HG03097 (cell line): ENCODE measurements at regions not wholly inside any gene's neighbourhood (a gene's known extent, or its start where the extent isn't known, plus 50 kb on each side); places are given as distances from the start of the nearest gene placed in this dataset.

Experiments used
- ATAC-seq: cut with Tn5 transposase; IDR thresholded peaks from one replicate; pipeline ENCODE4 v1.9.1; 2021; ENCODE audit not compliant: unreplicated experiment, low FRiP score

DNA sequence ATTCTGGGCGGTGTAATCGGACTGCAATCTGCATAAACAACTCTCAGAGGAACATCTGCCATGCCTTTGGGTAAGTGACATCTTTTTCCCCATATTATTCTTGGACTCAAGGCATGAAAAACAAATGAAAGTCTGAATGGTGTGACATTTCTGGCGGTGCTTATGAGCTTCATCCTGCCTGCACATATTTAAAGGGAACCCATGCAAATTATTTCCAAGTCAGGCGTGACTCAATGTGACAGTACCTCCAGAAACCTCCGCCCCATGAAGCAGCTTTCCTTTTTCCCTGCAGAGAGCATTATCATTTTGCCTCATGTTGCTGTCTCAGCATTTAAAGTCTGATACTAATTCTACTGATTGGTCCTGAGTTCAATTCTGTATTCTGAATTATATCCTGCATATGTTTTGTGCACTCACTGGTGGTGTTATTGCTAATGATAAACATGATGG lies 585.4 kb downstream of the SNAPC1 start:
- no peak for ATAC-seq

GRCh38 chr14:62357362-62357761 lies 595.1 kb downstream of the SNAPC1 start:
- no peak for ATAC-seq

DNA sequence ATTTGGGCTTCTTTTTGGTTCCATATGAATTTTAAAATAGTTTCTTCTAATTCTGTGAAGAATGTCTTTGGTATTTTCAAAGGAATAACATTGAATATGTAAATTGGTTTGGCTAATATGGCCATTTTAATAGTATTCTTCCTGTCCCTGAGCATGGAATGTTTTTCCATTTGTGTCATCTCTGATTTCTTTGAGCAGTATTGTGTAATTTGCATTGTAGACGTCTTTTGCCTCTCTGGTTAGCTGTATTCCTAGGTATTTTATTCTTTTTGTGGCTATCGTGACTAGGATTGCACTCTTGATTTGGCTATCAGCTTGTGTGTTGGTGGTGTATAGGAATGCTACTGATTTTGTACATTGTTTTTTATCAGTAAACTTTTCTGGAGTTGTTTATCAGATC lies 601.9 kb downstream of the SNAPC1 start:
- ATAC-seq: no peak

DNA sequence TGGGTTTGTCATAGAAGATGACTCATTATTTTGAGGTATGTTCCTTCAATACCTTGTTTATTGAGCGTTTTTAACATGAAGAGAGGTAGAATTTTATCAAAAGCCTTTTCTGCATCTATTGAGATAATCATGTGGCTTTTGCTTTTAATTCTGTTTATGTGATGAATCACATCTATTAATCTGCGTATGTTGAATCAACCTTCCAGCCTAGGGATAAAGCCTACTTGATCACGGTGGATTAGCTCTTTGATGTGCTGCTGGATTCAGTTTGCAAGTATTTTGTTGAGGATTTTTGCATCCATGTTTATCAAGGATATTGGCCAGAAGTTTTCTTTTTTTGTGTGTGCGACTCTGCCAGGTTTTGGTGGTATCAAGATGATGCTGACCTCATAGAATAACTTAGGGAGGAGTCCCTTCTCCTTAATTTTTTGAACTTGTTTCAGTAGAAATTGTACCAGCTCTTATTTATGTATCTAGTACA lies 602.6 kb downstream of the SNAPC1 start:
- ATAC-seq: no peak

DNA sequence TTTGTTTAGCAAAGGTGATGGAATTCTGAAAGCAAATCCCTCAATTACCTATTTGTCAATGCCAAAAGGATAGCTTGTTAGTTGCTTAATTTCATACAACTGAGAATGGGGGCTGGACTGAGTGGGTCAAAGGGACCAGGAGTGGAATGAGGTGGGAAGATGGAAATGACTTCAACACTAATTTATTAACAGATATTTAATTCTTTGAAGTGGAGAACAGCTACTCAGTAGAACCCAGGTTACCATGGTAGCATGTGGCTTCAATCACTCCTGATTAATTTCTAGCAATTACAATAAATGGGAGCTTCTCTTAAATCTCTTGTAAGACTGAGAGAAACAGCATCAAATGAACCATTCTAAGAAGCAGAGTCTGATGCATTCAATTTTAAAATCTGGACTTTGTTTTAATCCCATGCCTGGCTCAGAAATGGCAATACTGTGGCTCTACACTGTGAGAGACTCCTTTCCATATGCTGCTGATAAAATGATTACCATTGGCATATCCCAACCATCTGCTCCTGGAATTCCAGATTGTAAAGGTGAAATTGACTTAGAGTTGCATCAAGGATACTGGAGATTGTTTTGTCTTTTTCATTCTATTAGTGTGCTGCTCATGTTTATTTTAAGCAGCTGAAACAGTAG lies 607.8 kb downstream of the SNAPC1 start:
- no peak for ATAC-seq

DNA sequence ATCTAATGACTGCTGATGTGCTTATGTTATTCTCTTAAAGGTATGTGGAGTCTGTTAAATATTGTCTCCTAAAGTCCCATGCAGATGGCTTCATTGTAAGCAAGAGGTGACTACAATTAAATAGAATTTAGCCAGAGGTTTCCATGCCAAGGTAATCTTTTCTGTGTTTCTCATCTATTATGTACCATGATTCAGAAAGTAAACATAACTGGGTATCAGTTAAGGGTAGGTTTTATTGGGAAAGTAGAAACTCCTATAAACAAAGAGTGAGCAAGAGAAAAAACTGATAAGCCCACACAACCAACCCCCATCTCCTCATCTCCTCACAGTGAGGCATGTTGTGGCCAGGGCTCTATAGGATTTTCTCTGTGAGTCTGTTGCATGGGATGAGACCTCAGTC lies 611.7 kb downstream of the SNAPC1 start:
- ATAC-seq: no peak

- ATAC-seq: no peak
These were observed 615.8 kb downstream of the SNAPC1 start for GRCh38 chr14:62378057-62378456.

DNA sequence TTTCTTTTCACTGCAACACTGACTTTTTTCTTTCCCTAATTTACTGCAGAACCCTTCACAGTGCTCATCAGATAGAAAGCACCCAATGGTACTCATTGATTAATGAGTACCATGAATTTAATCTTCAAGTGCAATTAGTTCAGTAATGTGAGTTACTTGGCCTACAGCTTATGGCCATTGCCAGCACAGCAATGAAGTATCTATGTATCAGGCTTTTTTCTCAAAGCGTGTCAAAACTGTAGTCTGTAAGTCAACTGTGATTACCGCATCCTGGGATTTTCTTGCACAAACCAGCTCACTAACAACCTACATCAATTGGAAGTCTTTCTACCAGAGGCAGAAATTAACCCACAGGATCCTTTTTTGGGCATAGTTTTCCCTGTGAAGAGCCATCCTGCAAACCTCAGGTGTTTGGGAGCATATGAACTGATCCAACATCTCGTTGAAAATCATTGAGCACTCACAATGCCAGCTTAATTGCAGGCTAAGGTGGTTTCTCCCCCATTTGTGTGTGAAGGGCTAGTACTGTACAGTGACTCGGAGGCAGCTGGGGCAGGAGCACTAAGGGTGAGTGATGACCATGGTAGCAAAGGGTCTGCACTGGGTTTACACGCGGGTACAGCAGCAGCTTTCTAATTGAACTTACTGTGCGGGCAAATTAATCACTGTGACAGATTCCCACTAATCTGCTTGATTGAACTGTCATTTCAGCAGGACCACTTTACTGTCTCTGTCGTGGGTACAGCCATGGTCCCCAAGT lies 619.3 kb downstream of the SNAPC1 start:
- ATAC-seq: no peak

- ATAC-seq: no peak
These were observed 636.1 kb downstream of the KCNH5 start for GRCh38 chr14:62409169-62409568.

DNA sequence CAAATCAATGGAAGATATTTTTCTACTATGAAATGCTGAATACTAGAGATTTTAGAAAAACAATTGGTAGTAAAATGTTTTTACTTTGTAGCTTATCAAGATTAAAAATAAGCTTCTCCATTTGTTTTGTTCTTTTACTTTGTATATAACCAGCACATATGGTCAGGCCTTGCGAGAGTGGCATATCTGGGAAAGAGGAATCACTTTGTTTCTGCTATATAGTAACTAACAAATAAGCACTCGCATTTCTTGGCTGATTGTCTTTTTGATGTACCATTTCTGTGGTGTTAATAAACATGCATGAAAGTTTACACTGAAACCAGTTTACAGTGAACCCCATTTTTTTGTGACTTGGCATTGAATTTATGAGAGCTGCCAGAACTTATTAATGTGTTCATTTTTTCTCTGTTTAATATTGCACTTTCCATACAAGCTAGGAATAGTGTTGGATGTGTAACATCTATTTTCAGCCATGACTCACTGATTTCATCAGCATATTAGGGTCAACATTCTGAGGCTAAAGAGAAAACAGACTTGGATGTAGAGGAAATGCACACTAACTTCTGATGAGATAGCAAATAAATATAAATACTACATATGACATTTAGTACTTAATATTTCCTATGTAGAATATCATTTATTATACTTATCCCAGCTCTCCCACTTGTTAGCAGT lies 635.5 kb downstream of the KCNH5 start:
- ATAC-seq: no peak

DNA sequence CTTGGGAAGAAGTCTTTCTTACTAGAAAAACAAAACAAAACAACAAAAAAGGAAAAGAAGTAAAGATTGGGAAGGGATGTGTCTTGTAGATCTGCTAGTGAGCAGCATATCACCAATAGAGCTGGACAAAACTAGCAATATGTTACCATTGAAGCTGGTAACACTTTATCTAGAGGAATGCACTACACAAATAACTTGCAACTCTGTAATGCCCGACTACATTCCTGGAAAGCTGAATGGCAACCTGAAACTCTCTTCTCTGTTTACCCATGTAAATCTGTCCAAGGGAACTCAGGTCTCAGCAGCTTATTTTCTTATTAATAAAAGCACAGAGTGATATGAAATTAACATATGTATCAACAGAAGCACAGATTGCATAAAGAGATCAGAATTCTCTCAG lies 624.4 kb downstream of the KCNH5 start:
- ATAC-seq: no peak

GRCh38 chr14:62428429-62429203 lies 616.6 kb downstream of the KCNH5 start:
- no peak for ATAC-seq

DNA sequence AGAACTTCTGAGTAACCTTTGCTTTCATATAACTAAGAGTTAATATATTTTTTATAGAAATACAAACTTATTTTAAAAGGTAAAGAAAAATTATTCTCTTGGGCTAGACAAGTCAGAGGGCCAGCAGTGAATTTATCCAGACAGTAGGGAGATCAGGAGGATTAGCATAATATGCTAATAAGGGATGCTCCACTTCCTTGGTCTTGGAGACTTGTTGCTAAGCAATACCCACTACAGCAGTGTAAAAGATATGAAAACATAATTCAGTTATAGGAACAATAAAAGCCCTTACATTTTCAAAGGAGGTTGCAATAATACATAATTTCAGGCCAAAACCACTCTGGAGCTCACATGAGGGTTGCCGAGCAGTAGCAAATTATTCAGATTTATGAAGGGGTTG lies 615.6 kb downstream of the KCNH5 start:
- no peak for ATAC-seq

DNA sequence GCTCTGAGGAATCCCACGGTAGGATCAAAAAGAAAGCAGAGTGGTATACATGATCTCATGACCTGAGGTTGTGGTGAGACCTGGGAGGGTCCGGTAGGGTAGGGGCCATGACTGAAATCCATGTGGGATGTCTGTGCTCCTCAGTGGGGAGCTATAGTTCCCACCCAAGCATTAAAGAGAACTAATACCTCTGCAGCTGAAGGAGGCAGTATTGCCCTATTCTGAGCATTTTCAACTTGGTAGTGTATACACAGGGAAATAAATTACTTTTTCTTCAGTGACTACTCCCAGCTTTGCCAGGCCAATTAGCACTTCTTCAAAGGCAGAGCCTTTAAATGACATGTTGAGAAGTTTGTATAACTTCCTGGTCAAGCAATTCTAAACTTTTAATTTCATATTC lies 613.8 kb downstream of the KCNH5 start:
- no peak for ATAC-seq

- no peak for ATAC-seq
These were observed 612.3 kb downstream of the KCNH5 start for GRCh38 chr14:62432955-62433354.

DNA sequence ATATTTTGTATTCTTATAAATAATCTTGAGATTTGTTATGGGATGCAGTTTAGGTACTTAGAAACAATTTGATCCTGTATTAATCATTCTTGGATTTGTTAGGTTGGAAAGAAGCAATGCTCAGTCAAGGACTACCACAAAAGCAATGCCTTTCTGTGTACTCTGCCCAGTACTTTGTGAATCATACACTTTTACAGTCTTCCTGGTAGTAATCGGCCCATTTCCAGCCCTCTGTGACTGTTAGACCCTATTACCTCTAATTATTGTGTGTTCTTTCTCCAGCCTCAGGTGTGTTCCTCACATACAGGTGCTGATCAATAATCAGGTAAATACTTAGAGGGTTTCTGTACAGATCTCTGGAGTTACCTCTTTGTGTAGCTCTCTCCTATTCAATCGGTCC lies 609.0 kb downstream of the KCNH5 start:
- ATAC-seq: no peak

- no peak for ATAC-seq
These were observed 606.0 kb downstream of the KCNH5 start for GRCh38 chr14:62439210-62439609.

GRCh38 chr14:62443796-62444195 lies 601.5 kb downstream of the KCNH5 start:
- no peak for ATAC-seq

DNA sequence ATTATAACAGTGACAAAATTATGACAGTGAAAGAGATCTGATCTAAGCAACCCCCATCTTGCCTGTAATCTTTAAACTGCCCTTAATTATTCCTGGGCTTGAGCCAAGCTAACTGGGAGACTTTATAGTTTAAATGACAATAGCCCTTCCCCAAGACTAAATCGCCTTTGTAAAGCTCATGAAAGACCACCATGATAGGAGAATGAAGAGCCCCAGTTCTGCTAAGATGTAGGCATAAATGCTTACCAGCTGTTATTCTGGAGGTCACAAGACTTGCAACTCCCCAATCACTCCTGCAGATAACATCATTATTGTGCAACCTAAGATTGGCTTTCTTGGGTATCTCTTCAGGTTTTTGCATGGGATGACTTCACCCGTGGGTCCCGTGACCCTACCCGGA lies 599.7 kb downstream of the KCNH5 start:
- ATAC-seq: no peak

DNA sequence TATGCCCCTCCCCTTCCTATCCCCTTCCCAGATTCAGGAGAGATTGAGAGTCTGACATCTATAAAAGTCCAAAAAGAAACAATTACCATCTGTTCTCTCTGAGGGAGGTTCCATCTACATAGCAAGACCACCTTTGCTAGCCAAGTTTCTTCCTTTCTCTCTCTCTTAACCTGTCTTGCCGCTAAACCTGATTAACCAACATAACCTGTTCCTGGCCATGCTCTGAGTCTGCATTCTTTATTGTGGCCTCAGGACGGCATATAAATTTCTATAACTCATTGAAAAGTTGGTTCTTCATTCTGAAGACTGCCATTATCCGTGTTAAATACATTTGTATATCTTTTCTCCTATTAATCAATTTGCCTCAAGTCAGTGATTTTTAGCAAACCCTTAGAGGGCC lies 594.0 kb downstream of the KCNH5 start:
- no peak for ATAC-seq

DNA sequence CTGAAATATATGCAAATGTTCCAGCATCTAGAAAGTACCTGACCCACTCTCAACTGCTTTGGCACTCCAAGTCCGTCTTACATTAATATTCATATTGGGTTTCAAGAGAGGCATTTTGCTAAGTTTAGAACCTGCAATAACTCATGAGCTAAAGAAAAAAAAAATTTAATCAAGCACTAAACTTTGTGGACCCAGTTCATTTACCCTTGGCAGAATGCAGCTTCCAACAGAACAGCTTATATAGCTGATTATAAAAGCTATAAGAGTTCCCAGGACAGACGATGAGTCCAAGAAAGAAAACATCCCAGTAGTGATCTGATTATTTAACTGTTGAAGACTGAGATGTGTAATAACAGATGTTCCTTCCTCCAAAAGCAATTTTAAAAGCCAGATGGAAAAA lies 592.0 kb downstream of the KCNH5 start:
- no peak for ATAC-seq
